DMS53 treated with DMSO at 0.1 percent for 48 hours (cell line): ENCODE measurements at regions not wholly inside any gene's neighbourhood (a gene's known extent, or its start where the extent isn't known, plus 50 kb on each side); places are given as distances from the start of the nearest gene placed in this dataset.
"Not testable (repeated sequence)": the region's sequence is repeated elsewhere in the genome, so short reads cannot be mapped to it uniquely, and the experiment has no call there.

ENCODE experiments used
- DNase-seq: peaks from one replicate; lab custom pipeline; 2025; ENCODE audit not compliant: unreplicated experiment; lab: John Stamatoyannopoulos, UW

DNA sequence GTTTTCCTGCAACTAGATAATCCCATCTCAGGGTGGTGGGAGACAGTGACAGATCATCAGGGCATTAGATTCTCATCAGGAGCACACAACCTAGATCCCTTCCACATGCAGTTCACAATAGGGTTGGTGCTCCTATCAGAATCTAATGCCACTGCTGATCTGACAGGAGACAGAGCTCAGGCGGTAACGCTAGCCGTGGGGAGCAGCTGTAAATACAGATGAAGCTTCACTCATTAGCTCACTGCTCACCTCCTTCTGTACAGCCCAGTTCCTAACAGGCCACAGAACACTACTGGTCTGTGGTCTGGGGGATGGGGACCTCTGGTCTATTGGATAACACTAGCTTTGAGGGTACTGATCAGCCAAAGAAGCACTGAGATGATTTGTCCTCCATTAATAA, 66.6 kb upstream of the ZNF195 start:
- not testable (repeated sequence) for DNase-seq

DNA sequence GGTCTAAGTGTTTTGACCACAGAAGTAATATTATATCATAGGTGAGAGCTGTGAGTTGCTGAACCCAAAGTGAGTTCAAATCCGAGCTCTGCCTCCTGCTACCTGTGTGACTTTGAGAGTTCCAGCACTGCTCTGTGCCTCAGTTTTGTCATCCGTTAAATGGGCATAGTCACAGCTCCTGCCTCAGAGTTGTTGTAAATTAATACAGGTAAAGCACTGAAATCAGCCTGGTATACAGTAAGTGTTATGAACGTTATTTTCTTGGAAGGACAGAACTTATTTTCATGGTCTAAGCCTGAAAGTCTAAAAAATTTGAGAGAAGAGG, 65.4 kb upstream of the ZNF195 start:
- DNase-seq: not testable (repeated sequence)

DNA sequence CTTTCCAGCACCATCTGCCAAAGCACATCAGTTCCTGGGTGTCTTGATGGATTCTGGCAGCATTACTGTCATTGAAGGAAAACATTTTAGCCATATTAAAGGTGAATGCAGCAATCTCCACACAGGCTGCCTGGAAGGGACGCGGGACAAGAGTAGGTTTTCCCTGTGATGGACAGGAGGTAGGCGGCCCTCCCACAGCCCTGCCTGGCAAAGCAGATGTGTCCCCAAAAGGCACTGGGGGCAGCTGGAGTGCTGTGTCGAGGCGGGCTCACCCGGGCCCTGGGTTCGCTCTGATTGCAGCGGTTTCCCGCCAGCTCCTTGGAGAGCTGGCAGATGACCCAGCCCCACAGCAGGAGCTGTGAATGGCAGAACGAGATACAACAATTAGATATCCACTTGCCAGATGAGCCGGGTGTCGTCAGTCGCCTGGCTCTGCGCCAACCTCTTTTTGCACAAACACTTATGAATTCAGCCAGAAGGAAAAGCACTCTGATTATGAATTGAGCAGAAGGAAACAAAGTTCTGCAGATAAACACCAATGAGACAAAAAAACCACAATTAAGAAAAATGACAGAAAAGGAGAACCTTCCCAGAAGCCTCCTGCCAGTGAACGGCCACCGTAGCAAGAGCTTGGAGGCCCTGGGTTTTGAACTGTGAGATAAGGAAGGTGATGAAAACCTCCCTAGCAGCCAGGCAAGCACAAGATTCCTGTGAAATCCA, 64.9 kb upstream of the ZNF195 start:
- DNase-seq: peak; percentile 39

DNA sequence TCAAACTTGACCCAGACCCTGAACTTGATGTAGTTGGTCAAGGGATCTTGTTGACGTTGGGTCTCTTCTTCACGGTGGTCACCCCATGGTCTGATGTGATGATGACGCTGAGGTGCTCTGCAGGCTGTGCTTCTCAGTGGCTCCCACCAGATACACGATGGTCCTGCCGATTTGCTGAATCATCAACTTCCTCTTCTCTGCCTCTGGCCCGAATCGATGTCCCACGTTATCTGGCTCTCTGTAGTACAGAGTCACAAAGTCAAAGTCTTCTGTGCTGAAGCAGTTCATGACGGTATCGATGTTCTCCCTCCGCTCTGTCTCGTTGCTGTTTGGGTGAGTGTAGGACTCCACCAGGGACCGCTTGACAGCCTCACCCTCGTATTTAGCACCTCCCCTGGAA, 58.5 kb upstream of the ZNF195 start:
- not testable (repeated sequence) for DNase-seq

DNA sequence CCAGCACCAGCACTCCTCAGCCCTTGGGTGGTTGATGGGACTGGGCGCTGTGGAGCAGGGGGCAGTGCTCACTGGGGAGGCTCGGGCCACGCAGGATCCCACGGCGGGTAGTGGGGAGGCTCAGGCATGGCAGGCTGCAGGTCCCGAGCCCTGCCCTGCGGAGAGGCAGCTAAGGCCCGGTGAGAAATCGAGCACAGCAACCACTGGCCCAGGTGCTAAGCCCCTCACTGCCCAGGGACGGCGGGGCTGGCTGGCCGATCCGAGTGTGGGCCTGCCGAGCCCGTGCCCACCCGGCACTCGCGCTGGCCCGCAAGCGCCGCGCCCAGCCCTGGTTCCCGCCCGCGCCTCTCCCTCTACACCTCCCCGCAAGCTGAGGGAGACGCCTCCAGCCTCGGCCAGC, 56.0 kb upstream of the ZNF195 start:
- no peak for DNase-seq

DNA sequence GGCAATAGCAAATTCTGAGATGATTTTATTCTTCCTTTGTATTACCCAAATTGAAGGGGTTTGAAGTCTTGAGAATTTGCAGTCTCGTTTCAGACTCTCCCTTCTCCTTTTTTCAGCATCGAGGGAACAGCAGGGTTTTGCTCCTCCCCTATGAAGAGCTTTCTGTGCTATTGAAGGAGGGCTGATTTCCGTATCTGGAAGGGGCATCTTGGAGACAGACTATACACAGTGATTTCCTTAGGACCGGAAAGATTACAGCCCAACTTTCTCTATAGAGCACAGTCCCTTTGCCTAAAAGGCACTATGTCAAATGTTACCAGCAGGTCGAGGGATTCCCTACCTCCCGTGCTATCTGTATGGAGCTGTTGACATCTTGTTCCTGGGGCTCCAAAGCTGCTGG, 50.2 kb upstream of the ZNF195 start:
- not testable (repeated sequence) for DNase-seq
